ENCODE measurements at regions not wholly inside any gene's neighbourhood (a gene's known extent, or its start where the extent isn't known, plus 50 kb on each side); places are given as distances from the start of the nearest gene placed in this dataset.

DNA sequence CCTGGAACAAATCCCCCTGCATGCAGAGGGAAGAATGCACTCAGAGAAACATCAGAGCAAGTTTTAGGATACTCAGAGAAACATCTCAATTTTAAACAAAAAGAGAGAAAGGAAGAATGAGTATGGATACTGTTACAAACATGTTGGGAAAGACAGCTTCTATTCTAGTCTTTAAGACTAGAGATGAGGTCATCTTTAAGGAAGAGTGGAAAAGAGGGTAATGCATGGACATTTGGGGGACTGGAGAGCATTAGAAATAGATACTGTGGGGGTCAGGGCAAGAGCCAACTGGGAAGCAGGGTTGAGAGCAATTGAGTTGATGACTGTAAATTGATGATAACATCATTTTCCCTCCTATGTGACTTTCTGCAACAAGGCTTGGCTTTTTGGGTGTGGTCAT is 431.2 kb downstream of the CDH26 start:
- no peak for DNase-seq

DNA sequence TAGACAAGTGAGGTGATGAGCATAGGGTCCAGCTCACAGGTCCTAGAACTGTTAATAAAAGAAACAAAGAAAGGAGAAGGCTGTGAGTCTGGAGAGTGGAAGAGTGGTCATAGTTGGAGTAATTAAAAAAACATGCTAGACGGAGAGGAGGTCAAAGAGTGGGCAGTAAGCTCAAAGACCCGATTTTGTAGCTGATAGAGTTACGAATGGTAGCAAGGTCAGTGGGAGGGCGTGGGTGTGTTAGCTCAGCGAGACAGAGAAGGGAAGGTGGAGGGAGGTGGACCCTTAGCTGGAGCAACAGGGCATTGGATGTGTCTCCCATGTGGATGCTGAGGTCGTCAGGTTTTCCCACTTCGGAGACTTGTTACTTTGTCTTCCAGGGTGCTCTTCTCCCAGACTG is 431.7 kb downstream of the CDH26 start:
- DNase-seq, result no peak

- DNase-seq, result no peak
Measured at GRCh38 chr20:60395991-60396390, 437.8 kb downstream of the CDH26 start.

GRCh38 chr20:60400567-60400966 is 442.3 kb downstream of the CDH26 start:
- DNase-seq, result no peak

GRCh38 chr20:60402189-60403058 is 444.2 kb downstream of the CDH26 start:
- no peak for DNase-seq

GRCh38 chr20:60403105-60403741 is 445.0 kb downstream of the CDH26 start:
- no peak for DNase-seq

GRCh38 chr20:60407011-60407771 is 449.0 kb downstream of the CDH26 start:
- DNase-seq, result no peak

GRCh38 chr20:60407938-60408337 is 449.7 kb downstream of the CDH26 start:
- no peak for DNase-seq

- no peak for DNase-seq
Measured at GRCh38 chr20:60408435-60408834, 450.2 kb downstream of the CDH26 start.

GRCh38 chr20:60410618-60411264 is 452.5 kb downstream of the CDH26 start:
- DNase-seq, result no peak

DNA sequence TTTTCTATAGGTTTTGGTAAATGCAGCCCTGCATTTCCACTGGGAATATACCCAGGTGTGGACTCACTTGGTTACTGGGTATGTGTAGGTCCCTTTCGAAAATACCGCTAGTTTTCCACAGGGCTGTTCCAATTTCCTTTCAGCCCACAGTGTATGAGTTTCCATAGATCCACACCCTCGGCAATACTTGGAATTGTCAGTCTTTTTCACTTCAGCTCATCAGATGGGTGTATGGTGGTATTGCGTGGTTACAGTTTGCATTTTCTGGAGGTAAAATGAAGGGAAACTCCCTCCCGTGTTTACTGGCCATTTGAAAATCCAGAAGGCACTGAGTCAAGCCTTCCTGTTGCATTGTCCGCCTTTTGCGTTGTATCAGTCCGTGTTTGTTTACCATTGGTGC is 453.6 kb downstream of the CDH26 start:
- DNase-seq, result no peak

GRCh38 chr20:60420676-60421229 is 462.5 kb downstream of the CDH26 start:
- DNase-seq, result no peak

DNA sequence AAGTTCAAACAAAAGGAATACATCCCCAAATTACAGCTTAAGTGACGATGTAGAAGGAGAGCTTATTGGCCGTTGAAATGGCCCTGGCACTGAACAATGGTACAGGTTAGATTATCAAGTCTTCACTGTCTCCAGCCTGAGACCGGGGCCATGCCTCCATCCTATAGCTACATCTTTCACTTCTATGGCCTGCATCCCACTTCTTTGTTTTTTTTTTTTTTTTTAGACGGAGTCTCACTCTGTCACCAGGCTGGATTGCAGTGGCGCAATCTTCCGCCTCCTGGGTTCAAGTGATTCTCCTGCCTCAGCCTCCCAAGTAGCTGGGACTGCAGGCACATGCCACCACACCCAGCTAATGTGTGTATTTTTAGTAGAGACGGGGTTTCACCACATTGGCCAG is 464.6 kb downstream of the CDH26 start:
- DNase-seq, result no peak

DNA sequence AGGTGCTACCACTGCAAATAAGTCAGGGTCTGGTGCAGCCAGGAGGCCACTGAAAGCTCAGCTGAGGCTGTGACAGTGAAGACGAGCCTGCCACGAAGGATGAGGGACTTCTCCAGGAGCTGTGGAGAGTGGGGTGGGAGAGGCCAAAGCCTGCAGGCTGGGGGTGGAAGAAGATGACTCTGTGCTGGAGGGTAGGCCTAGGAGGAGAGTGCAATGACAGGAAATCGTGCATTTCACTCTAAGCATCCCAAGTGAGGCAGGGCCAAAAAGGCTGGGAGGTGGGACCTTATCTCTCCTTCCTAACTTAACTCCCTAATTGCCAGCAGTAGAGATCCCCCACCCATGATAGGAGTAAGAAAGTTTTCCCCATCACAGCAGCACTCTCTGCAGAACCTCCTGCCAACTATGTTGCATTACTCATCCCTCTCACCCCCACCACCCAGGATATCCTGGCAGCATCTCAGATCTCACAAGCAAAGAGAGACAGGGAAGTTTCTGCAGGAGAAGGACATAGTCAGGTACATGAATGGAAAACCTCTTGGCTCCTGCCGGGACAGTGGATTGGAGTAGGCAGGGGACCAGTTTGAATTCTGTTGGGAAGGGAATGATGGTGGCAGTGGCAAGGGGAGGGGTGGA is 466.2 kb downstream of the CDH26 start:
- no peak for DNase-seq

- no peak for DNase-seq
Measured at GRCh38 chr20:60427516-60427915, 469.3 kb downstream of the CDH26 start.

GRCh38 chr20:60428651-60429050 is 470.4 kb downstream of the CDH26 start:
- no peak for DNase-seq

DNA sequence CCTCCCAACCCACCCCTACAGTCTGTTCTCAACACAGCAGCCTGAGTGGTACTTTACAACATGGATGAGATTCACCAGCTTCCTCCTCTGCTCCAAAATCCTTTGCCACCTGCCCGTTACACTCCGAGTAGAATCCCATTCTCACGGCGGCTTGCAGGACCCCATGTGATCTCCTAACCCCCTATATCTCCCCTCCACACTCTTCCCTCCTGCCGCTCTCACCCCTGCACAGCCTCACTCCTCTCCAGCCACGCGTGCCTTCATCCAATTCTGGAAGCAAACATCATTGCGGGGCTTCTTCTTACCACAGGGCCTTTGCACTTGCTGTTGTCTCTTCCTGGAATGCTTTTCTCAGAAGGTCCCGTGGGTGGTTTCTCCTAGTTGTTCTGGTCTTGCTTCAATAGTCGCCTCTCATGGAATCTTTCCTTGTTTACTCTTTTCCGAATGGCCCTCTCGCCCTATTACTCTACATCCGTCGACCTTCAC is 472.3 kb downstream of the CDH26 start:
- DNase-seq, result no peak

GRCh38 chr20:60431349-60431748 is 473.1 kb downstream of the CDH26 start:
- DNase-seq, result no peak

GRCh38 chr20:60437418-60437817 is 479.2 kb downstream of the CDH26 start:
- no peak for DNase-seq

GRCh38 chr20:60446267-60447111 is 488.3 kb downstream of the CDH26 start:
- DNase-seq, result no peak

DNA sequence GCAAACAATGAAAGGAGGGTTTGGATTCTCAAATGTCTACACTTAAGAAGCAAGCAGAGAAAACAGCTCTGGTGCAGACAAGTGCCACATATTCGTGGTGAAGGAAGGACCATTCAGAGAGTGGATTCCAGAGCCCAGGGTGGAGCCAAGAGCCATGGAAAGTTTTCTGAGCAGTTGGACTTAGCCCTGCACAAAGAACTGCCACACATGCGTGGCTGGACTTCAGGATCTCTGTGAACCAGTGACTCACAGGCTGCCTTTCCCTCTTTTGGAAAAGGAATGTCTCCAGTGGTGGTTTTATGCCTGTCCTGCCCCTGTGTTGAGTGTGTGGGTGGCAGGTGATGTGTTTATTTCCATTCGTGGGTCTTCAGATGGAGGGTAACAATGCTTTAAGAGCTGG is 489.5 kb downstream of the CDH26 start:
- no peak for DNase-seq
